T-helper 2 cell treated with Interferon-gamma antibody and Interleukin-4, amounts not matched to agents 100 ng/mL and 5 ng/mL, for 36 hours (primary cell): ENCODE measurements at regions not wholly inside any gene's neighbourhood (a gene's known extent, or its start where the extent isn't known, plus 50 kb on each side); places are given as distances from the start of the nearest gene placed in this dataset.

ENCODE experiments used
- intact Hi-C: fragments of 100-400 bp; cut with micrococcal nuclease; formaldehyde crosslinking; loops from one replicate; pipeline ENCODE4 v1.15.1; 2023

DNA sequence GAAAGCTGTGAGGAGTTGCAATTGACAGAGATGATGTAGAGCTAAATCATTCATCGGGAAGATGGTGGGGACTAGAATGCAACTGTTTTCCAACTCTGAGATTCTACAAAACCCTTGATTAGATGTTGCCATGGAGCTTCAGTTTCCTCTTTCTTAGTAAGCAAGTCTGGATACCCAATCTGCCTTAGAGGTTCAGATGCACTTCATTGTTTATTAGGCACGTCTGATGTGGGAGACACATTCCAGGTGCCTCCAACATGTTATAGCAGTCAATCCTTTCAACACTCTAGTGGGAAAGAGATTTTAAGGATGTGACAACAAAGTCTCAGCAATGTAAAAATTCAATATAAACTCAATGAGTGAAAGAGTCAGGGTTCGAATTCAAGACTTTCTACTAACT lies 291.3 kb upstream of the PHYHIPL start:
- intact Hi-C loops = no loop called here

DNA sequence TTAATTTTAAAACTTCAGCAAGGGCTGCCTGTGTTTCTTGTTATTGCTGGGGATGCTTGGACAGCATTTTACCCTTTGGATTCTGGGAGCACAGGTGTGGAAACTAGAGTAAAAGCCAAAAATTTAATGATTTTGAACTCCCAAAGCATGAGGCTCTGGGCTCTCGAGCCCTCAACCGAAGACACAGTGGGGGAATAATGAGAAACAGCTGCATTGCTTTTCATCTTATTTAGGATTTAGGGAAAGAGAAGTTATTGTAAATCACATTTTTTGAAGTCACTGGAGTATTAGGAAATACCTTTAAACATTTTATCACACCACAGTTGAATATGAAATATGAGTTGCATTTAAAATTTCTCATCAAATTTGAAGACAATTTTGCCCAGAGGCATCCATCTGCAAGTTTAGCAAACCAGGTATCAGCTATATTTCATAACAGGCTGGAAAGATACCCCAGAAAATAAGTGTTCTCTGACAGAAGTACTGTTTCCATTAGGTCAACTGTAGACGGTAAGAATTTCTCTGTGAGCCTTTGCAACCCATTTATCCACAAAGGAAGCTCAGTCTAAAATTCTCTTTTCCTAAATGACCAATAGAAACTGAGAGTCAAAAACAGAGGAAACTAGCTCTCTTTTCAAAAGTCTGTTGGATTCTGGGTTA lies 290.6 kb upstream of the PHYHIPL start:
- intact Hi-C loops = no loop called here

DNA sequence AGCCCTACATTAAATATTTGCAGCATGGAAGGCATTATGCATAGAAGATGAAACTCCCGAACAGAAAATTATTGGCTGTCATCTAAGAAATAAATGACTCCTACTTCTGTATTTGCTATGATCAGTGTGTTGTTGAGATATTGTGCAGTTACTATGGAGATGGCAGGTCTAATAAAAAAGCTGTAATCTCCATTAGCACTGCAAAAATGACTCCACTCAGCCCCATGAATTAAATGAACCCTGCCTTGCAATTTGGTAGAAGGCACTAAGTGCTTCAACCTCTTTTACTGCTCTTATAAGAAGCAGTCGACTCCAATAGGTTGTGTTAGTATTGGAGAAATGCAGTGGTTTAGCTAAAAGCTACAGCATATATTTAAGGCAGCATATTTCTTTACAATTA lies 290.0 kb upstream of the PHYHIPL start:
- intact Hi-C loops = no loop called here

DNA sequence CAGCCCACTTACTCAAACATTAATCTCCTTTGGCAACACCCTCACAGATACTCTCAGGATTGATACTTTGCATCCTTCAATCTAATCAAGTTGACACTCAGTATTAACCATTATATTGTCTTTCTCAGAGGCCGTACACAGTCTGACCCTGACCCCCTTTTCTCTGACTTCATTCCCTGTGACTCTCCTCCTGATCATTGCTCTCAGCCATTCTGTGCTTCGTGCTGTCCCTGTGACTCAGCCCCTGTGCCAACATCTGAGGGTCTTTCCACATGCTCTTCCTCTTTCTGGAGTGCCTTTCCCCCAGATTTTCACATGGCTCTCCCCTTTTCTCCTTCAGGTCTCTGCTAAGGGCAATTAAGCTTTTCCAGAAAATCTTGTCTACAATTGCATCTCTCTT lies 289.0 kb upstream of the PHYHIPL start:
- intact Hi-C loops = no loop called here

DNA sequence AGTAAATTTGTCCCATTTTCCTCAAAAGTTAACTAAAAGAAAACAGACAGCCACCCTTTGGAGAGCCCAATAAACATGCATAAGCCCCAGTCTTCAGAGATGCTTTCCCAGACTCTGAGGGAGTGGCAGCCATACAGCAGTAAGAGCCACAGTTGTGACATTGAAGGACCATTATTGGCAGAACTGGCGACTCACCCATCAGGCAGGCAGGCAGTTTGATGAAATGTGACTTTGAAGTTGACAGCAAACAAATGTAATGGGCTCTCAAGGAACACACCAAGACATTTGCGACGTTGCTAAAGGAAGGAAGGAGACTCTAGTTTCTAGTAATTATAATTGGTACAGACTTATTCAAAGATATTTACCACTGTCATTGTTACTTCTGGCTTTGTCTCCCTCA lies 287.5 kb upstream of the PHYHIPL start:
- intact Hi-C loops = no loop called here

DNA sequence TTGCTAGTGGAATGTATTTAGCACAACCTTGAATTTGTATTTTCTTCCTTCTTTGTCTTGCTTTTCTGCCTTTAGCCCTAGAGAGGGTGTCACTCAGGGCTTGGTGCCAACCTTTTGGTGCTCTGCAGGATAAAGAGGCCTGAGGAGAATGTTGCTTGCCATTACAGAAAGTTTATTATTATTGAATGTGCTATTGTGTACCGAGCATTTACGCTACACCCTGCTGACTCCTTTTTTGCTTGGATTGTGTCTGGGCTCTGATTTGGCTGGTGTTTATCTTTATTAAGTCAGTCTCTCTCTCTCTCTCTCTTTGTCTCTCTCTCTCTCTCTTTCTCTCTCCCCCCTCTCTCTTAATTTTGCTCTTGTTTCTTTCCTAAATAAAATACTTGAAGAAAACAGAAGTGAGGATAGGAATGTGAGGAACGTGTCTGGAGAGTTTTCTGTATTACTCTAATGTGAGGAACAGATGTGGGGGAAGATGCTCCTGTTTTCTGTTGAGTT lies 284.4 kb upstream of the PHYHIPL start:
- intact Hi-C loops = no loop called here

DNA sequence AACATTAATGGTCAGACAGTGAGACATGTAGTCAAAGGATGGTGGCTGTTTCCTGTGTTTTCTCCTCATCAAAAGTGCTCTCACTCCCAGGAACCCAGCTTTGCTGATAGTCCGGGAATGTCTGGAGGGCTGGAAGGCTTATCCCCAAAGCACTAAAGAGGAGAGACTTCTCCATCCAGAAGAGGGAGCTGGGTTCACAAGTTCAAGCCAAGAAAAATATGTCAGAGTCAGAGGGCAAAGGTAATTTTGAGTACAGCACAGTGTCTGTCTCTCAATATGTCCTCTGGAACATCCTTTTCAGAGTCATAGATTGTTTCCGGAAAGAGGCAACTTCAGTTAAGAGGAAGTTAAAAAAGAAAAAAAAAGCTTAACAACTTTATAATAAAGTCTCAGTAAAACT lies 281.5 kb upstream of the PHYHIPL start:
- intact Hi-C loops = no loop called here

DNA sequence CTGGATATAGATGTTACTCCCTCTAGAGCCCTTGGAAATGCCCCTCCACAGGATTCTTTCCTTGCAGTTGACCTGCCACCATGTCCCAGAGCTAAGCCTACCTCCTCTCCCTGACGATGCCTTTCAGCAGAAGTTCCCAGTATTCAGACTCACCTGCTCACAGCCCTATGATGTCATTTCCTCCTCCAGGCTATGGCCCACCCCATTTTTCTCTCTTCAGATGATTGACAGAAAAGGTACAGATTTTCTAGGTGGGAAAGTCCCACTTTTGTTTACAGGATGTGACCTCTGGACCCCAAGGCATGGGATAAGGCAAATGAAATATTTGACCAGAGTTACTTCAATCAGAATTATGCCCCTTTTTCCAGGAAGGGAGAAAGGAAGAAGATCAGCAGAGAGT lies 280.2 kb upstream of the PHYHIPL start:
- intact Hi-C loops = no loop called here

DNA sequence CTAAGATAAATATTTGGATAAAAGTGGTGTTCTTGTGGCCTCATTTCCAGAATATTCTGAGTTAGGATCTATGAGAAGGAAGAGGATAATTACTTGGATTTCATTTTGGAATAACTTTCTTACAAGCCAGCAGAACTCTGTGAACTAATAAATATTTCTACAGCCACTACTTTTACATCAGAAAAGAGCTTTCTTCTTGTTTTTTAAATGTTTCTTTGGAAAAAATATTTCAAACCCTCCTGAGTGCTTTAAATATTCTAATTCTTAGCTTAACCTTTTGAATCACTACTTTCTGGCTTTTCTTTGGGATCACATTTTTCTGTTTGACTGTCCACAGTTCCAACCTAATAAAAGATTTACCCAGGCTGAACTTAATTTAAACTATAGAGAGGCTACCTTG lies 279.2 kb upstream of the PHYHIPL start:
- intact Hi-C loops = no loop called here

DNA sequence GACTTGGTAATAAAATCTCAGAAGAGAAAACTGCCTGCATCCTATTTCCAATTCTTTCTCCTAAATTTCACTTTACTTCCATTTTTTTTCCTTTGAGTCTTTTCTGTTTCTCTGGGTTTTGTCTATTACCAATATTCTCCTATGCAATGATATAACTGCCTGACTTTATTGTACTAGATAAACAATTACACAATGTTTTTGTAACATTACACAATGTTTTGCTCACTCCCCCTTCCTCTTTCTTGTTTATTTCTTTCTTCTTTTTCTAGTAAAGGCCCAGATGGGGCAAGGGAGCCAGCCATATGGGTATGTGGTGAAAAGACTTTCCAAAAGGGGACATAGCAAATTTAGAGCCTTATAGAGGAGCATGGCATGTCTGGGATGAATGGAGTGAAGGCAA lies 278.7 kb upstream of the PHYHIPL start:
- intact Hi-C loops = no loop called here

DNA sequence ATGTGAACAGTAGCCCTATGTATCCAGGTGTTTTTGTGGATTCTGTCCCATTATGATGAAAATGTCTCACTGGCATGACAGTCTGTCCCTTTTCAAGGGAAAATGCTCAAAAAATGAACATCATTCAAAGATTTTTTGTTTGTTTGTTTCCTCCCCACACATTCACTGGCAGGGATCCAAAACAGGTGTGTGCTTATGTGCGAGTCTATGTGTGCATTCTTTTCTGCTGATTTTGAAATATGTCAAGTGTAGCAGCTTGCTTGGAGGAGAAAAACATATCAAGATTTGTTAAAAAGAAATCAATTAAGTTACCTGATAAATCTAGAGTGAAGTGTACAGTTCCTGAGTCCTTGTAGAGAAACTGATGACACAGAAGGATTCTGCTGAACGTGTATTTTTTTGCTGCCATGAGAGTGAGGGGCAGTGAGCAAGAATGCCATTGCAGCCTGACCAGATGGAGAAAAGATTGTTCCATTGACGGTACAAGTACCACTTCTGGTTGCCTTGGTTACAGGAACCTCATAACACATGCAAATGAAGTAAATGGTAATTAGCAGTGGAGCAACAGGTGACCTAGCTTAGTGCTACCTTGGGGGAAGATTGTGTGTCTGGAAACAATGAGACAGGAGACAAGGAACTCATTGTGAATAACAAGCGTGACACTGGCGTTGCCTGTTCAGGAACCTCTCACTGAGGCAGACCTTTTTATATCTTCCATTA lies 277.4 kb upstream of the PHYHIPL start:
- intact Hi-C loops = no loop called here

DNA sequence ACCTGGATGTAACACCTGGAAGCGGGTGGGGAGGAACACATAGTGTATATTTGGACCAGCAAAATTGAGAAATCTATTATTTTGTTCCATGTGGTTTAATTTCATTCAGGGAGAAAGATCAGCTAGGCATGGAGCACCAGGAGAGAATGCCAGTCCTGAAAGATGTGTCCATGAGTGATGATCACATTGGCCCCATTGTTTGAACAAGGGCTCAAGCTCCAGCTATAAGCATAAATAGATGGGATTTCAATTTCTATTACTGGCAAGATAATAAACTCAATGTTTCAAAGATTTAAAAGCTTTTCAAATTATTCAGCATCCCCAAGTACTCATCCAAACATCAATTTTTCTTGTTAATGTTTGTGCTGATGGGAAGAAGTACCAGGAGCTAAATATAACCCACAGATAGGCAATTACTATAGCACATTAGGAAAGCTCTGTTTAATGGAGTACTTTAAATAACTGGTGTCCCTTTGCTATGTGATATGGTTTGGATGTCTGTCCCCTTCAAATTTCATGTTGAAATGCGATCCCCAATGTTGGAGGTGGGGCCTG lies 275.3 kb upstream of the PHYHIPL start:
- intact Hi-C loops = no loop called here

DNA sequence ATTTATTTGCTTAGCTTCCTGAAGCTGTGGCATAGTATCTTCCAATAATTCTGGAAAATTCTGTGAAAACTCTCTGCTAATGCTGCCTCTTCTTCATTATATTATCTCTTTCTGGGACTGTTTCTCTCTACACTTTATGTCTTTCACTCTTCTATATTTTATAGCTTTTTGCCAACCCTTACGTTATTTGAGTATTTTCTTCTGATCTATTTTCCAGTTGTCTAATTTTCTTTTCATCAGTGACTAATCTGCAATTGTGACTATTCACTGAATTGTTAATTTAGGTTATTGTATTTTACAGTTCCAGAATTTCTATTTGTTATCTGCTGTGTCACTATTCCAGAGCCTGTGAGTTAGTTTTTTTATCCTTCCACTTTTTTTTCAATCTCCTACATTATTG lies 273.4 kb upstream of the PHYHIPL start:
- intact Hi-C loops = no loop called here

DNA sequence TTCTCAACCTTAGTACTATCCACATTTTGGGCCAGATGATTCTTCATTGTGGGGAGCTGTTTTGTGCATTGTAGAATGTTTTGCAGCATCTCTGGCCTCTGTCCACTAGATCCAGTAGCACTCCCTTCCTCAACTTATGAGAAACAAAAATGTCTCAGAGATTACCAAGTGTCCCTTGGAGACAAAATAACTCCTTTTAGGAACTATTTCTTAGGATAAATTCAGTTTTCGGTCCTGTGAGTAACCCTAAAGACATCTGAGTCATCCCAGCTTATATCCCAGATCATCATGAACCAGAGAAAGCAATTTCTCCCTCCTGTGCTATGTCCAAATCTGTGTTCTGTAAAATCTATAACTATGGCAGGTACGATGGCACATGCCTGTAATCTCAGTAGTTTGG lies 266.6 kb upstream of the PHYHIPL start:
- intact Hi-C loops = no loop called here

DNA sequence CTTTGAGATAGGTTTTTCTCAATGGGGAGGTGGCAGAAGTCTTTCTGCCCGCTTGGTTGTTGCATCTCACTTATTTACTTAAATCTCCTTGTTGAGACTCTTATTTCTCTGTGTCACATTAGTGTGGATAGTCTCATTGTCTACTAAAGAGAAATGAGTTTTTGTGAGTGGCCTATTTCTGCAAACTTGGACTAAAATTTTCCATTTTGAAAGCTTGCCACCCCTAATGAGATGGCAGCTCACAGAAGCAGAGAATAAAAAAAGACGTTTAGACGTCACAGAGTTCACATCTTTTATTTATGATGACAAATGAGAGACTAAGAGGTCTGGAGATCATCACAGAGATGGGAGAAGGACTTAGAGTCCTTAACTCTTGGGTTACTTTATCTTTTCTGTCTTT lies 262.7 kb upstream of the PHYHIPL start:
- intact Hi-C loops = no loop called here

DNA sequence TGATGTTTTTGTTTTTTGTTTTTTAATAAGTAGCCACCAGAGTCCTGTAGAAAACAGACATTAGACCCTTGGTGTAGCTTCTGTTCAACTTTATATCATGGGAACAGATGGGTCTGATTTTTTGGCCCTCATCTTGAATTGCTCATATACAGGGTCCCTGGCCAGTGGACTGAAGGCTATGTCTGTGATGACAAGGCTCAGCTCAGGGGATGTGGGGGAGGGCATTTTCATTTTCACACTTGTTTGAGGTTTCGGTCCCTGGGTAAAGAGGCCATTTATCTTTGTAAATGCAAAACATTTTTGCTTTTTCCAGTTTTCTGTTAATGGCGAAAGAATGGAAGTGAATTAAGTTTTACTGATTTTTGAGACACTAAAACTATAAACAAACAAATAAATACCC lies 257.6 kb upstream of the PHYHIPL start:
- intact Hi-C loops = no loop called here

DNA sequence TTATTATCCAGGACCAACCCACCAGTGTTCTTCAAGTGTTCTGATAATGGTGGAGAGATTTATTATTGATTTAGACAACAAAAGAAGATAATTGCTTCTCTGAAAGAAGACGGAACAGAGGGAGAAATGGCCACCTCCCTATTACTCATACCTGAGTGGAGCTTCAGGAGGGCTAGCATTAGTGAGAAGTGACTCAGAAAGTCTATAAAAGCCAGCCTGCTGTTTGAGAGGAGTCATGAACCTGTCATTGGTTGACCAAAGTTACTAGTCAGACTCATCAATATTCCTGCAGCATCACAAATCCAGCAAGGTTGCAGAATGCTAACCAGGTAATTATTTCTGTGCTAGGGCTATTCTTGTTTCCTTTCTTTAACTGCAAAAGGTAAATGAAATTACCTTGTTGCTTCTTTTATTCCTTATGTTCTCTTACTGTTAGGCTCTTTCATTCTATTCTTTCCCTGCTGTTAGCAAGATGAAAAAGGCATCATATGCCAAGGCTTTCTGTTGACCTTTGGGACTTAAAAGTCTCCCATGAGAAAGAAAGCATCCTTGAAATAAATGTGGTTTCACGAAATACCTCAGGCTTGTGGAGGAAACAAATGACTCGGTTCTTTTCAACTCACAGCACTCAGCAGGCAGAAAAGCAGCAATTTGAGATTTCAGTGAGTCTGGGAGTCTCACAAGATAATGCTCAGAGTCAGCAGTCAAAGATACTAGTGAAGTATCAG lies 256.4 kb upstream of the PHYHIPL start:
- intact Hi-C loops = no loop called here

DNA sequence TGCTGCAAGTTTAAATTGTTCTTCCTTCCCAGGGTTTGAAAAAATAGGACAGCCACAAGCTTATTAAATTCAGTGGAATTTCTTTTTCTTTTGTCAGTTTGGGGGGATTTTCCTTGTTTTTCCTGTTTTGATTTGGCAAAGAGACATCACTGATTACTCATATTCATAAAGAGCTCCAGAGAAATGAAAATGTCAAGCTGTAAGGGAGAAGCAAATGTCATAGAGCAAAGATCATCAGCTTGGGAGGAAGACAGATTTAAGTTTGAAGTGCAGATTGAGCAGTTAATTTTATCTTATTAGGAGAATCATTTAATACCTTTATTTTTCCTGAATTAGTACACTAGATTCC lies 255.8 kb upstream of the PHYHIPL start:
- intact Hi-C loops = no loop called here

DNA sequence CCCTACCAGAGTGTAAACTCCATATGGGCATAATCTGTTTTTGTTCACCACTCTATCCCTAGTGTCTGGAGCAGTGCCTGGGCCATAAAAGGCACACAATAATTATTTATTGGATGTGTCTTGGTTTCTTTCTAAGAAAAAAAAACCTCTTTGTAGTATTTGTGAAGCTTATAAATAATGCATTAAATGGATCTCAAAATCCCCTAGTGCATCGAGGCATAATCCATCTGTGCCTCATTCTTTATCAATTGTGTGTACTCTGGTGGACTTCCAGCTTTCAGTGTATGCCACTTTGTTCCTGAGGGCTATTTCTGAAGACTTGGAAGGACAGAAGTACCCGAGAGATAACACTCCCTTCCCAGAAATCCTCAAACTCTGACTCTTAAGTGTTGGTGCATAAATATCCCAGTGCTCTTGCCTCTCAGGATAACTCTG lies 255.0 kb upstream of the PHYHIPL start:
- intact Hi-C loops = no loop called here

DNA sequence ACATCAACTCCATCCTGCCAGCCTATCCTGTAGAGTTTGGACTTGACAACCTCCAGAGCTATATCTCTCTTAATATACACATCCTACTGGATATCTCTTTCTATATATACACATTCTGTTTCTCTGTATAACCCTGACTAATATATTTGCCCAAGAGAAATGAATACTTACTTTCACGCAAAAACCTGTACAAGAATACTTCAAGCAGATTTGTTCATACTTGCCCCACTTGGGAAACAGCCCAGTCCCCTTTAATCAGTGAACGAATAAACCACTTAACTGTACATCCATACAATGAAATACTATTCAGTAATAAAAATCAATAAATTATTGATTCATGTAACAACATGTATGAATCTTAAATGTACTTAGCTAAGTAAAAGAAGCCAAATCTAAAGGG lies 251.1 kb upstream of the PHYHIPL start:
- intact Hi-C loops = no loop called here

DNA sequence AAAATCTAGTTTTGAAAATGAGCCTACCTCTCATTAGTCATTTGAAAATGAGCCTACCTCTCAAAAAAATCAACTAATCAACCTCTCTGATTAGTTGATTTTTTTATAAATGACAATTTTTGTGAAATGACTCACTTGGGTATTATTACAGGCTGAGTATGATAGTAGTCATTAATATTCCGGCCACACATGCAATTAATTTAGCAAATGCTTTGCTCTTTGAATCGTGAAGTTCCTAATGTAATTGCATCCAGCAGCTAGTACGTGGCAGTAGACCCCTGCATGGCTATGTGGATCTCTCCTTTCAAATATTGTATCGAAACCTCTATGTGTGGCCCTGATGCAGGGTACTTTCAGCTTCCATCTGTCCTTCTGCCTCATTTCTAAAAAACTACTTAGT lies 245.9 kb upstream of the PHYHIPL start:
- intact Hi-C loops = no loop called here

DNA sequence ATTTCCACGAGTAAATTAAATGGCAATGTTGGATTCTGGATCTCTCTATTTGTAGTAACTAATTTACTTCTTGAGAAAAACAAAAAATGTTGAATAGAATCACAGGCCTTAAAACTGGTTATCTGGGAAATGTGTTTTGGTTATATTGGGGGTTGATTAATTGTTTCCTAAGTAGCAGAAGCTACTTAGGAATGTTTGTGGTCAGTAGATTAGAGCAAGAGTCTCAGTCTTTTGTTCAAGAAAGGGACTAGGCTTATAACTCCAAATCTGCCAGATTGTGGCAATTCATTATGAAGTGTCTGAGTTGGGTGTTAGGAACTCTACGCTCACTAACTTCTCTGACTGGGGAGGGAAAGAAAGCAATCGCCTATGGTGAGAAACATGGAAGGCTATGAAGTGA lies 244.3 kb upstream of the PHYHIPL start:
- intact Hi-C loops = no loop called here
